Sigmoid colon (tissue), 6 donors: ENCODE measurements at regions not wholly inside any gene's neighbourhood (a gene's known extent, or its start where the extent isn't known, plus 50 kb on each side); places are given as distances from the start of the nearest gene placed in this dataset.

Experiments used
- DNase-seq: peaks from one replicate; pipeline ENCODE4 v3.0.0-alpha.2; 2019
- H3K27ac ChIP-seq, 4 donors: fragments of 200-600 bp; sonication (generic); one replicate each; pipeline ENCODE4 v1.5.1; 2016 to 2019; ENCODE audit warnings: mild to moderate bottlenecking in 1 of 4
- H3K27me3 ChIP-seq, 3 donors: fragments of 200-600 bp; sonication (generic); one replicate each; pipeline ENCODE4 v1.5.1; 2019; ENCODE audit warnings: mild to moderate bottlenecking in 1 of 3
- H3K36me3 ChIP-seq, 4 donors: fragments of 200-600 bp; sonication (generic); one replicate each; pipeline ENCODE4 v1.5.1; 2016 to 2019
- H3K4me1 ChIP-seq, 4 donors: fragments of 200-600 bp; sonication (generic); one replicate each; pipeline ENCODE4 v1.5.1; 2017 to 2019
- H3K4me3 ChIP-seq, 4 donors: fragments of 200-600 bp; sonication (generic); one replicate each; pipeline ENCODE4 v1.5.1; 2017 to 2019; ENCODE audit warnings: mild to moderate bottlenecking in 2 of 4, moderate library complexity in 1 of 4
- H3K9me3 ChIP-seq, 4 donors: fragments of 200-600 bp in 3 of 4; sonication (generic) in 3 of 4; one replicate each; pipeline versions ENCODE4 v1.5.1 to v1.6.1; 2013 to 2019
- CTCF ChIP-seq, 4 experiments: fragments of 450-650 bp in 3 of 4; fragments of 200-600 bp in 1 of 4; IDR thresholded peaks; one replicate each; pipeline ENCODE4 v1.5.1; 2016 to 2019; ENCODE audit warnings: antibody characterized with exemption in 4 of 4, mild to moderate bottlenecking in 3 of 4, moderate library complexity in 2 of 4
- EP300 ChIP-seq, 4 donors: sonication (generic); formaldehyde crosslinking; IDR thresholded peaks; one replicate each; pipeline ENCODE4 v1.6.1; 2017; ENCODE audit warnings: antibody characterized with exemption in 4 of 4
- POLR2A ChIP-seq, 2 donors: fragments of 450-650 bp; IDR thresholded peaks; one replicate each; pipeline ENCODE4 v1.6.1; 2016; ENCODE audit warnings: antibody characterized with exemption in 2 of 2, mild to moderate bottlenecking in 2 of 2, moderate library complexity in 2 of 2
- POLR2AphosphoS5 ChIP-seq, 4 donors: sonication (generic); formaldehyde crosslinking; IDR thresholded peaks; one replicate each; pipeline ENCODE4 v1.6.1; 2017; ENCODE audit warnings: antibody characterized with exemption in 4 of 4
- WGBS, 2 donors: extraction: QIAGEN DNeasy Blood & Tissue Kit; methylation state at CpG; one replicate each; pipeline ENCODE4 v1.1.7; 2013; 5-methylcytosine and 5-hydroxymethylcytosine counted together
- intact Hi-C: fragments of 100-400 bp; cut with DNase I; formaldehyde crosslinking; loops from one replicate; pipeline ENCODE4 v1.15.1; 2023
- donor health status: healthy with polysubstance abuse.
- donor health status: healthy.

GRCh38 chr4:20617678-20618396 lies 82.4 kb upstream of the PACRGL start:
- peaks cover 0 to 42% (median 32%) of the 10 kb centered on the region in 4 donors for H3K4me1 ChIP-seq
- peak overlapping the region in 3 of 4 donors; percentile 11 to 40 (median 25) for H3K27ac ChIP-seq
- DNase-seq, result peak; percentile 86
- intact Hi-C loops, result no loop called here
- H3K4me3 ChIP-seq, result no peak overlapping the region
- no peaks in the 10 kb centered on the region for H3K9me3 ChIP-seq
- TF ChIP-seq POLR2A (IDR thresholded peaks at IDR 0.05) (no peak), CTCF (IDR thresholded peaks at IDR 0.05) (no peak), EP300 (IDR thresholded peaks at IDR 0.05) (no peak), POLR2AphosphoS5 (IDR thresholded peaks at IDR 0.05) (peak in 3 of 4 donors; percentile 20 to 34 (median 29))
- no peaks in the 10 kb centered on the region for H3K36me3 ChIP-seq
- WGBS, 2 donors, result 37 to 41% methylated on average over 10 of the region's 10 CpGs
- H3K27me3 ChIP-seq, result no peaks in the 10 kb centered on the region

- intact Hi-C loops, result no loop called here
- Histone ChIP-seq H3K4me1 (peaks cover 0 to 42% (median 32%) of the 10 kb centered on the region in 4 donors), H3K36me3 (no peaks in the 10 kb centered on the region), H3K27me3 (no peaks in the 10 kb centered on the region), H3K9me3 (no peaks in the 10 kb centered on the region), H3K27ac (peak overlapping the region in 3 of 4 donors; percentile 11 to 40 (median 22)), H3K4me3 (no peak overlapping the region)
- TF ChIP-seq CTCF (IDR thresholded peaks at IDR 0.05) (no peak), EP300 (IDR thresholded peaks at IDR 0.05) (no peak), POLR2A (IDR thresholded peaks at IDR 0.05) (no peak), POLR2AphosphoS5 (IDR thresholded peaks at IDR 0.05) (no peak)
- 82 to 90% methylated on average over 12 of the region's 12 CpGs for WGBS, 2 donors
- no peak for DNase-seq
These were observed 81.5 kb upstream of the PACRGL start for GRCh38 chr4:20618731-20619130.

- DNase-seq, result no peak
- Histone ChIP-seq H3K4me1 (peaks cover 0 to 27% (median 19%) of the 10 kb centered on the region in 4 donors), H3K27me3 (no peaks in the 10 kb centered on the region), H3K4me3 (no peak overlapping the region), H3K36me3 (no peaks in the 10 kb centered on the region), H3K27ac (no peak overlapping the region), H3K9me3 (no peaks in the 10 kb centered on the region)
- TF ChIP-seq POLR2A (IDR thresholded peaks at IDR 0.05) (no peak), POLR2AphosphoS5 (IDR thresholded peaks at IDR 0.05) (no peak), EP300 (IDR thresholded peaks at IDR 0.05) (no peak), CTCF (IDR thresholded peaks at IDR 0.05) (no peak)
- 4 to 22% methylated on average over 1 of the region's 1 CpG for WGBS, 2 donors
- intact Hi-C loops, result no loop called here
These were observed 78.8 kb upstream of the PACRGL start for GRCh38 chr4:20621476-20621875.

- intact Hi-C loops, result no loop called here
- H3K27ac ChIP-seq, result no peak overlapping the region
- H3K9me3 ChIP-seq, result no peaks in the 10 kb centered on the region
- H3K36me3 ChIP-seq, result no peaks in the 10 kb centered on the region
- peaks cover 0 to 16% (median 9%) of the 10 kb centered on the region in 4 donors for H3K4me1 ChIP-seq
- H3K27me3 ChIP-seq, result no peaks in the 10 kb centered on the region
- no peak for DNase-seq
- 92 to 96% methylated on average over 1 of the region's 1 CpG for WGBS, 2 donors
- TF ChIP-seq POLR2A (IDR thresholded peaks at IDR 0.05), result no peak
- H3K4me3 ChIP-seq, result no peak overlapping the region
These were observed 77.6 kb upstream of the PACRGL start for GRCh38 chr4:20622701-20623100.

GRCh38 chr4:20623939-20624338 lies 76.3 kb upstream of the PACRGL start:
- Histone ChIP-seq H3K27ac (no peak overlapping the region), H3K27me3 (no peaks in the 10 kb centered on the region), H3K9me3 (no peaks in the 10 kb centered on the region), H3K36me3 (no peaks in the 10 kb centered on the region), H3K4me1 (peaks cover 0 to 3% (median under 1%) of the 10 kb centered on the region in 4 donors), H3K4me3 (no peak overlapping the region)
- intact Hi-C loops, result no loop called here
- no peak for TF ChIP-seq EP300 (IDR thresholded peaks at IDR 0.05)
- no peak for TF ChIP-seq POLR2AphosphoS5 (IDR thresholded peaks at IDR 0.05)
- no peak for TF ChIP-seq POLR2A (IDR thresholded peaks at IDR 0.05)
- no peak for TF ChIP-seq CTCF (IDR thresholded peaks at IDR 0.05)
- DNase-seq, result no peak
